ENCODE measurements at regions not wholly inside any gene's neighbourhood (a gene's known extent, or its start where the extent isn't known, plus 50 kb on each side); places are given as distances from the start of the nearest gene placed in this dataset.

DNA sequence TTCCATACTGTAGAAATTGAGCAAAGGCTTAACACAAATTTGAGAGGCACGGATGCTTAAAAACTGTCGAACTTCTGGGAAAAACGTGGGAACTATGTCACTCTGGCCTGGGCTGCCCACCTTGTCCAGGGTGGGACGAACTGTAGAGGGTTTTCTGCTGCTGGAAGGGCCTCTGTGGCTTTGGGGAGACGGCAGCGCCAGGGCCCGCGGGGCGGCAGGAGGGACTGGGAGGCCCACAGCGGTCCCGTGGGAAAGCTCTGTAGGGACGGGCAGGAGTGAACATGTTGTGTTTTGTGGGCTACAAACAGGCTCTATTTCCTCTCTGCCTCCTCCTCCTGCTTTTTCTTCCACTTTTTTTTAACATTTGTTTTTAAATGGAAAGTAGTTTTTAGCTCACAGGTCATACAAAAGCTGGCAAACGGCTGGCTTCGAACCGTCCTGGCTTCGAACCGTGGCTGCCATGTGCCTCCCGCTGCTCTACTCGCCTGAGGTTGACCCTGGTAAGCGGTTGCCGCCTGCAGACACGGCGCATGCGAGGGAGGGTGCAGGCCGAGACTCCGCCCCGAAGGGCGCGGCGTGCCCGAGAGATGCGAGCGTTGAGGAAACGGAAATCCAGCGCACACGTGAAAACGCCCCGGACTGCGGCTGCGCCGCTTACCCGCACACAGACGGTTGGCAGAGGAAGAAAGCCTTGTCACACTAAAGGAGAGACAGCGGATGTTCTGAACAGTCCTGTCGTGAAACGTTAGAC lies 382.3 kb upstream of the ZFP42 start:
- Histone ChIP-seq H3K27me3 (ENCODE audit: insufficient read depth, poor library complexity, severe bottlenecking) (no peaks in the 10 kb centered on the region), H3K27ac (replicated peaks) (no peak overlapping the region), H3K4me3 (replicated peaks; ENCODE audit: insufficient read depth, low read length) (no peak overlapping the region)
- no peak for TF ChIP-seq POLR2AphosphoS5 (IDR thresholded peaks at IDR 0.05; ENCODE audit: low read depth)
- no peak for TF ChIP-seq SPI1 (IDR thresholded peaks at IDR 0.05; ENCODE audit: borderline replicate concordance, low read depth)
- no peak for TF ChIP-seq GABPA (IDR thresholded peaks at IDR 0.05; ENCODE audit: low read depth)
- TF ChIP-seq, protein P1, sequence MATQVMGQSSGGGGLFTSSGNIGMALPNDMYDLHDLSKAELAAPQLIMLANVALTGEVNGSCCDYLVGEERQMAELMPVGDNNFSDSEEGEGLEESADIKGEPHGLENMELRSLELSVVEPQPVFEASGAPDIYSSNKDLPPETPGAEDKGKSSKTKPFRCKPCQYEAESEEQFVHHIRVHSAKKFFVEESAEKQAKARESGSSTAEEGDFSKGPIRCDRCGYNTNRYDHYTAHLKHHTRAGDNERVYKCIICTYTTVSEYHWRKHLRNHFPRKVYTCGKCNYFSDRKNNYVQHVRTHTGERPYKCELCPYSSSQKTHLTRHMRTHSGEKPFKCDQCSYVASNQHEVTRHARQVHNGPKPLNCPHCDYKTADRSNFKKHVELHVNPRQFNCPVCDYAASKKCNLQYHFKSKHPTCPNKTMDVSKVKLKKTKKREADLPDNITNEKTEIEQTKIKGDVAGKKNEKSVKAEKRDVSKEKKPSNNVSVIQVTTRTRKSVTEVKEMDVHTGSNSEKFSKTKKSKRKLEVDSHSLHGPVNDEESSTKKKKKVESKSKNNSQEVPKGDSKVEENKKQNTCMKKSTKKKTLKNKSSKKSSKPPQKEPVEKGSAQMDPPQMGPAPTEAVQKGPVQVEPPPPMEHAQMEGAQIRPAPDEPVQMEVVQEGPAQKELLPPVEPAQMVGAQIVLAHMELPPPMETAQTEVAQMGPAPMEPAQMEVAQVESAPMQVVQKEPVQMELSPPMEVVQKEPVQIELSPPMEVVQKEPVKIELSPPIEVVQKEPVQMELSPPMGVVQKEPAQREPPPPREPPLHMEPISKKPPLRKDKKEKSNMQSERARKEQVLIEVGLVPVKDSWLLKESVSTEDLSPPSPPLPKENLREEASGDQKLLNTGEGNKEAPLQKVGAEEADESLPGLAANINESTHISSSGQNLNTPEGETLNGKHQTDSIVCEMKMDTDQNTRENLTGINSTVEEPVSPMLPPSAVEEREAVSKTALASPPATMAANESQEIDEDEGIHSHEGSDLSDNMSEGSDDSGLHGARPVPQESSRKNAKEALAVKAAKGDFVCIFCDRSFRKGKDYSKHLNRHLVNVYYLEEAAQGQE (IDR thresholded peaks at IDR 0.05; ENCODE audit: insufficient replicate concordance, low read depth): no peak
- TF ChIP-seq, protein P2, sequence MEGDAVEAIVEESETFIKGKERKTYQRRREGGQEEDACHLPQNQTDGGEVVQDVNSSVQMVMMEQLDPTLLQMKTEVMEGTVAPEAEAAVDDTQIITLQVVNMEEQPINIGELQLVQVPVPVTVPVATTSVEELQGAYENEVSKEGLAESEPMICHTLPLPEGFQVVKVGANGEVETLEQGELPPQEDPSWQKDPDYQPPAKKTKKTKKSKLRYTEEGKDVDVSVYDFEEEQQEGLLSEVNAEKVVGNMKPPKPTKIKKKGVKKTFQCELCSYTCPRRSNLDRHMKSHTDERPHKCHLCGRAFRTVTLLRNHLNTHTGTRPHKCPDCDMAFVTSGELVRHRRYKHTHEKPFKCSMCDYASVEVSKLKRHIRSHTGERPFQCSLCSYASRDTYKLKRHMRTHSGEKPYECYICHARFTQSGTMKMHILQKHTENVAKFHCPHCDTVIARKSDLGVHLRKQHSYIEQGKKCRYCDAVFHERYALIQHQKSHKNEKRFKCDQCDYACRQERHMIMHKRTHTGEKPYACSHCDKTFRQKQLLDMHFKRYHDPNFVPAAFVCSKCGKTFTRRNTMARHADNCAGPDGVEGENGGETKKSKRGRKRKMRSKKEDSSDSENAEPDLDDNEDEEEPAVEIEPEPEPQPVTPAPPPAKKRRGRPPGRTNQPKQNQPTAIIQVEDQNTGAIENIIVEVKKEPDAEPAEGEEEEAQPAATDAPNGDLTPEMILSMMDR (IDR thresholded peaks at IDR 0.05; ENCODE audit: insufficient read depth, low read length): no peak
- DNase-seq (ENCODE audit: low read depth in 1 of 2, low spot score in 1 of 2): no peak

DNA sequence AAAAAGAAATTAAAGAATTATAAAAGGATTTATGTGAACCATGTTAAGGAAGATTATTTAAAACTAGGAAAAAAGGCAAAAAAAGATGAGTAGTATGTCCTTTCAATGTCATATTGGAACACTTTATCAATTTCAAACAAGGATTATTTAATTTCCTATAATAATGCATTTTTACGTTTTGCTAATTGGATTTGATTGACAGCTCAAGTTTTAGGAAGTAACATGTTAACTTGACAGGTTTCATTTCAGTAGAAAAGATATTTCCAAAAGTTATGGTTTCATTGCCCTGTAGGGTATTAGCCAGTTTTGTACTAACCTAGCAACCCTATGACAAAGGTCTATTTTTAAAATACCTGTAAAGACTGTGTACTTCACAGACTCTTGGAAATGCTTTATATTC lies 379.6 kb upstream of the ZFP42 start:
- H3K27ac ChIP-seq (replicated peaks): no peak overlapping the region
- DNase-seq (ENCODE audit: low read depth in 1 of 2, low spot score in 1 of 2): no peak
- H3K4me3 ChIP-seq (replicated peaks; ENCODE audit: insufficient read depth, low read length): no peak overlapping the region

DNA sequence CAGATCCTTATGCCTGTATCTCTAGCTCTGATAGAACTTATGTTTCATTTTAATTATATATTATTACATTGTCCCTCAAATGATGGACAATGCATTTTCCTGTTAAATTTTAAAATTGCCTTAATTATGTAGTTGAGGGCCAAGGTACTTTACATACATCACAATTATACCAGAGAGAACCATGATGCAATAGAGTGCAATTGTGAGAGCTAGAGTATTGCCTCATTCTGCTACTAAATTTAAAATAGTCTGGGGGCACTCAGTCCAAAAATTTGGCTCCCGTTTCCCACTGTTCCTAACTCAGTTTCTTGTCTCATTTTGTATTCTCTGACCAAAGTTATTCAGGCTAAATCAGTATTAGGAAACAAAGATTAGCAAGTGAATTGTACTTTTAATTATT lies 378.5 kb upstream of the ZFP42 start:
- H3K27ac ChIP-seq (replicated peaks): no peak overlapping the region
- DNase-seq (ENCODE audit: low read depth in 1 of 2, low spot score in 1 of 2): no peak
- no peak overlapping the region for H3K4me3 ChIP-seq (replicated peaks; ENCODE audit: insufficient read depth, low read length)
- TF ChIP-seq, protein P1 (IDR thresholded peaks at IDR 0.05; ENCODE audit: insufficient replicate concordance, low read depth): no peak
- TF ChIP-seq, protein P2 (IDR thresholded peaks at IDR 0.05; ENCODE audit: insufficient read depth, low read length): no peak
- TF ChIP-seq GABPA (IDR thresholded peaks at IDR 0.05; ENCODE audit: low read depth) (no peak), POLR2AphosphoS5 (IDR thresholded peaks at IDR 0.05; ENCODE audit: low read depth) (no peak), SPI1 (IDR thresholded peaks at IDR 0.05; ENCODE audit: borderline replicate concordance, low read depth) (no peak)
- no peaks in the 10 kb centered on the region for H3K27me3 ChIP-seq (ENCODE audit: insufficient read depth, poor library complexity, severe bottlenecking)

More for the DNA sequence above, 379.6 kb upstream of the ZFP42 start:
- TF ChIP-seq GABPA (IDR thresholded peaks at IDR 0.05; ENCODE audit: low read depth) (no peak), POLR2AphosphoS5 (IDR thresholded peaks at IDR 0.05; ENCODE audit: low read depth) (no peak), SPI1 (IDR thresholded peaks at IDR 0.05; ENCODE audit: borderline replicate concordance, low read depth) (no peak)
- TF ChIP-seq, protein P2 (IDR thresholded peaks at IDR 0.05; ENCODE audit: insufficient read depth, low read length): no peak
- TF ChIP-seq, protein P1 (IDR thresholded peaks at IDR 0.05; ENCODE audit: insufficient replicate concordance, low read depth): no peak
- no peaks in the 10 kb centered on the region for H3K27me3 ChIP-seq (ENCODE audit: insufficient read depth, poor library complexity, severe bottlenecking)
